B cell (primary cell): ENCODE measurements at regions not wholly inside any gene's neighbourhood (a gene's known extent, or its start where the extent isn't known, plus 50 kb on each side); places are given as distances from the start of the nearest gene placed in this dataset.

ENCODE experiments used
- ATAC-seq: fragments of 200-7000 bp; cut with Tn5 transposase; one replicate; pipeline ENCODE4 v1.10.0; 2021; ENCODE audit warnings: low read depth, mild to moderate bottlenecking, moderate number of reproducible peaks, moderate library complexity
- CTCF ChIA-PET: fragments of 350-600 bp; sonication (Branson Sonifier 250); formaldehyde crosslinking; loops from one replicate; lab custom pipeline; 2021; ENCODE audit warnings: antibody characterized with exemption, inconsistent platforms; lab: Charles Lee
- POLR2A ChIA-PET: fragments of 350-600 bp; sonication (Branson Sonifier 250); formaldehyde crosslinking; loops from one replicate; lab custom pipeline; 2021; ENCODE audit warnings: antibody characterized with exemption; lab: Charles Lee
- DNase-seq: peaks from one replicate; pipeline ENCODE4 v3.0.0; 2013
- H2AFZ ChIP-seq: 2 replicates; pipeline ENCODE4 v1.6.1; 2012; ENCODE audit warnings: mild to moderate bottlenecking, low read depth, low read length; ENCODE audit not compliant: insufficient read depth, poor library complexity, severe bottlenecking
- H3K27ac ChIP-seq, 2 donors: 1 replicate in 1 of 2; 2 replicates in 1 of 2; pipeline ENCODE4 v1.5.1; 2012 to 2013; ENCODE audit warnings: low read length in 2 of 2, mild to moderate bottlenecking in 2 of 2, moderate library complexity in 1 of 2
- H3K27me3 ChIP-seq, 4 experiments: fragments of 200-600 bp in 1 of 4; sonication (generic) in 1 of 4; replicated peaks in 1 of 4; 1 replicate in 2 of 4; 2 replicates in 2 of 4; pipeline versions ENCODE4 v1.6.1 to v1.7.0; 2013 to 2016; ENCODE audit warnings: low read length in 3 of 4, mild to moderate bottlenecking in 2 of 4, mixed read lengths in 1 of 4, moderate library complexity in 1 of 4; ENCODE audit not compliant: insufficient read depth in 4 of 4, control insufficient read depth in 3 of 4; ENCODE audit errors: control extremely low read depth in 1 of 4
- H3K36me3 ChIP-seq, 2 experiments: replicated peaks in 1 of 2; 1 replicate in 1 of 2; 2 replicates in 1 of 2; pipeline versions ENCODE4 v1.6.1 to v1.7.1; 2013; ENCODE audit warnings: low read length in 1 of 2; ENCODE audit not compliant: insufficient read depth in 2 of 2, control insufficient read depth in 1 of 2; ENCODE audit errors: control extremely low read depth in 1 of 2, extremely low read depth in 1 of 2
- H3K4me1 ChIP-seq, 2 donors: fragments of 200-600 bp in 1 of 2; sonication (generic) in 1 of 2; 1 replicate in 1 of 2; 2 replicates in 1 of 2; pipeline versions ENCODE4 v1.5.1 to v1.6.1; 2013 to 2017; ENCODE audit warnings: low read length in 2 of 2; ENCODE audit not compliant: control insufficient read depth in 2 of 2, insufficient read depth in 2 of 2
- H3K4me2 ChIP-seq: replicated peaks from 2 replicates; pipeline ENCODE3; 2012; ENCODE audit warnings: mild to moderate bottlenecking, low read depth, low read length; ENCODE audit not compliant: poor library complexity, severe bottlenecking
- H3K4me3 ChIP-seq, 5 experiments: fragments of 200-600 bp in 1 of 5; sonication (generic) in 1 of 5; 1 replicate in 3 of 5; 2 replicates in 2 of 5; pipeline versions ENCODE4 v1.5.1 to v1.7.0; 2011 to 2016; ENCODE audit warnings: low read length in 4 of 5, mild to moderate bottlenecking in 4 of 5, low read depth in 2 of 5, control low read depth in 1 of 5, moderate library complexity in 1 of 5; ENCODE audit not compliant: insufficient read depth in 1 of 5; ENCODE audit errors: control extremely low read depth in 1 of 5, extremely low read depth in 1 of 5
- H3K79me2 ChIP-seq: fragments of 200-600 bp; sonication (generic); one replicate; pipeline ENCODE4 v1.6.0; 2016; ENCODE audit warnings: low read length; ENCODE audit not compliant: control insufficient read depth, insufficient read depth
- H3K9ac ChIP-seq: fragments of 200-600 bp; sonication (generic); 2 replicates; pipeline ENCODE4 v1.6.1; 2017; ENCODE audit warnings: mild to moderate bottlenecking, low read length, moderate library complexity
- H3K9me3 ChIP-seq, 3 donors: one replicate each; pipeline versions ENCODE4 v1.6.1 to v1.7.1; 2013; ENCODE audit warnings: low read length in 2 of 3; ENCODE audit not compliant: control insufficient read depth in 2 of 3, insufficient read depth in 1 of 3; ENCODE audit errors: control extremely low read depth in 1 of 3
- H4K20me1 ChIP-seq: 2 replicates; pipeline ENCODE4 v1.6.0; 2012; ENCODE audit warnings: mild to moderate bottlenecking, low read length; ENCODE audit not compliant: insufficient read depth, control insufficient read depth, poor library complexity, severe bottlenecking
- H3K27ac Mint-ChIP-seq: one replicate; pipeline ENCODE4 v1.8.0; 2021; ENCODE audit warnings: mixed read lengths
- H3K27me3 Mint-ChIP-seq: one replicate; pipeline ENCODE4 v1.8.0; 2021; ENCODE audit warnings: mixed read lengths
- H3K4me1 Mint-ChIP-seq: one replicate; pipeline ENCODE4 v1.8.0; 2021; ENCODE audit warnings: mixed read lengths
- H3K4me3 Mint-ChIP-seq: one replicate; pipeline ENCODE4 v1.8.0; 2021; ENCODE audit warnings: mixed read lengths
- H3K9me3 Mint-ChIP-seq: one replicate; pipeline ENCODE4 v1.8.0; 2022; ENCODE audit warnings: mixed read lengths; ENCODE audit not compliant: insufficient read depth
- EZH2 ChIP-seq: IDR thresholded peaks from 2 replicates; pipeline ENCODE4 v1.6.1; 2012; ENCODE audit warnings: borderline replicate concordance, low read depth, mild to moderate bottlenecking, moderate library complexity, low read length; ENCODE audit not compliant: insufficient read depth, poor library complexity, severe bottlenecking
- WGBS: methylation state at CpG from one replicate; pipeline ENCODE4 v1.1.5; 2013; ENCODE audit warnings: missing lambda C conversion rate; ENCODE audit not compliant: insufficient coverage; 5-methylcytosine and 5-hydroxymethylcytosine counted together
- intact Hi-C: fragments of 100-400 bp; cut with micrococcal nuclease; formaldehyde crosslinking; loops from one replicate; pipeline ENCODE4 v1.10.0; 2022
- TF ChIP-seq, protein P1 (sequence below): fragments of 200-600 bp; IDR thresholded peaks from one replicate; pipeline ENCODE4 v1.8.0; 2022; ENCODE audit warnings: antibody characterized with exemption, mild to moderate bottlenecking

DNA sequence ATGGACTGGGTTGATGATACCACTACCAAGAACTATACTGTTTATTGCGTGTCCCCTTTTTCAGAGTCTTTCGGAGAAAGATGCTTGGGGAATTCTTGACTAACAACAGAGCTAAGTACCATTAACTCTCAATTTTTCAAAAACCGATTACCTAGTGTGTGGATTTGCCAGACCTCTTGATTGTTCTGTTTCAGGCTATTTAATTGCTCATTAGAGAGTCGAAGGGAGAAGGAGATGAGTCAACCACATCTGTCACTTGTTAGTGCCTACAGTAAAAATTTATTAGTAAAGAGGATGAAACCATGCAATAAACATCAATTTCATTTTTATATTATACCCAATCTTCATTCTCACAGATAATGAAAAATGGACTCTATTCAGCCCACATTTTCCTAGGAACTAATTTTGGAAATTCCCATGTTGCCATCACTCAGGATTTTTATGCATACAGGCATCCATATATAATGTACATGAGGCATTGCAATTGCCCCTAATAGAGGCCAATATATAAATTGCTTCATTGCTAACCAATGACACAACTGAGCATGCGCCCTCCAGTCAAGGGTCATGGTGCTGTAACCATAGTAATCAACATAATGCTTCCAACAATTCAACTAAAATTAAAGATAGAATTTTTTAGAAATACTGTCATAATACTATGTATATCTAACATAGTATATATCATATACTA lies 541.7 kb downstream of the TBL1XR1 start:
- H3K27me3 Mint-ChIP-seq: no peaks in the 10 kb centered on the region

DNA sequence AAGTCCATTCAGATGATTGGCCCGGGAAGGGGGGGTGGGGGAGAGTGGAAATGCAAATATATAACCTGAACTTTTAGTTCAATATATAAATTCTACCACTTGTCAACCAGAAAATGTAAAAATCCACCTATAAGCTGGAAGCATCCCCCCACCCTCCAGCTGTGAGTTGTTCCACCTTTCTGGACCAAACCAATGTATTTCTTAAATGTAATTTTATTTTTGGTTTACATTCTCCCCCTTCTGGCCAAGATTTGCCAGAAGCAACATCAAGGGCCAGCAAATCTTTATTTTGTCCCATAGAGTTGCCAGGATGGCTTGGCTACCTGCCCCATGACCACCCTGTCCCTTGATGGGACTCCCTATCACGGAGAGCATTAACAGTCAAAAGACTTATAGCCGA lies 545.7 kb downstream of the TBL1XR1 start:
- H3K79me2 ChIP-seq: no peaks in the 10 kb centered on the region
- no peak overlapping the region for H3K4me3 ChIP-seq
- intact Hi-C loops: no loop called here
- Mint-ChIP-seq H3K9me3 (no peaks in the 10 kb centered on the region), H3K4me1 (no peaks in the 10 kb centered on the region), H3K27ac (no peak overlapping the region), H3K27me3 (no peaks in the 10 kb centered on the region), H3K4me3 (no peak overlapping the region)
- no peaks in the 10 kb centered on the region for H3K36me3 ChIP-seq
- H2AFZ ChIP-seq: no peak overlapping the region
- WGBS: no CpG with 5 or more reads among the region's 3 CpGs
- H3K27ac ChIP-seq: no peak overlapping the region
- H3K4me1 ChIP-seq: no peaks in the 10 kb centered on the region
- H3K4me2 ChIP-seq: no peak overlapping the region
- H3K27me3 ChIP-seq: no peaks in the 10 kb centered on the region
- H4K20me1 ChIP-seq: no peaks in the 10 kb centered on the region
- TF ChIP-seq, protein P1, sequence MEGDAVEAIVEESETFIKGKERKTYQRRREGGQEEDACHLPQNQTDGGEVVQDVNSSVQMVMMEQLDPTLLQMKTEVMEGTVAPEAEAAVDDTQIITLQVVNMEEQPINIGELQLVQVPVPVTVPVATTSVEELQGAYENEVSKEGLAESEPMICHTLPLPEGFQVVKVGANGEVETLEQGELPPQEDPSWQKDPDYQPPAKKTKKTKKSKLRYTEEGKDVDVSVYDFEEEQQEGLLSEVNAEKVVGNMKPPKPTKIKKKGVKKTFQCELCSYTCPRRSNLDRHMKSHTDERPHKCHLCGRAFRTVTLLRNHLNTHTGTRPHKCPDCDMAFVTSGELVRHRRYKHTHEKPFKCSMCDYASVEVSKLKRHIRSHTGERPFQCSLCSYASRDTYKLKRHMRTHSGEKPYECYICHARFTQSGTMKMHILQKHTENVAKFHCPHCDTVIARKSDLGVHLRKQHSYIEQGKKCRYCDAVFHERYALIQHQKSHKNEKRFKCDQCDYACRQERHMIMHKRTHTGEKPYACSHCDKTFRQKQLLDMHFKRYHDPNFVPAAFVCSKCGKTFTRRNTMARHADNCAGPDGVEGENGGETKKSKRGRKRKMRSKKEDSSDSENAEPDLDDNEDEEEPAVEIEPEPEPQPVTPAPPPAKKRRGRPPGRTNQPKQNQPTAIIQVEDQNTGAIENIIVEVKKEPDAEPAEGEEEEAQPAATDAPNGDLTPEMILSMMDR: no peak
- no peak for TF ChIP-seq EZH2
- POLR2A ChIA-PET: no interaction called here
- H3K9ac ChIP-seq: no peak overlapping the region
- DNase-seq (no peak), ATAC-seq (no peak)
- no peaks in the 10 kb centered on the region for H3K9me3 ChIP-seq
- CTCF ChIA-PET: no interaction called here

More for the DNA sequence above, 541.7 kb downstream of the TBL1XR1 start:
- H3K27me3 ChIP-seq: no peaks in the 10 kb centered on the region
- H3K27ac Mint-ChIP-seq: no peak overlapping the region
- no CpG with 5 or more reads among the region's 5 CpGs for WGBS
- no peak overlapping the region for H3K4me3 ChIP-seq
- no peak overlapping the region for H2AFZ ChIP-seq
- ChIA-PET POLR2A (no interaction called here), CTCF (no interaction called here)
- no peaks in the 10 kb centered on the region for H3K9me3 ChIP-seq
- no peaks in the 10 kb centered on the region for H3K36me3 ChIP-seq
- H3K27ac ChIP-seq: no peak overlapping the region
- H3K4me1 ChIP-seq: no peaks in the 10 kb centered on the region
- intact Hi-C loops: no loop called here
- no peak overlapping the region for H3K9ac ChIP-seq
- H3K4me1 Mint-ChIP-seq: no peaks in the 10 kb centered on the region
- H3K4me3 Mint-ChIP-seq: no peak overlapping the region
- no peak for DNase-seq
- ATAC-seq: no peak
- no peak overlapping the region for H3K4me2 ChIP-seq
- no peaks in the 10 kb centered on the region for H3K9me3 Mint-ChIP-seq
- H4K20me1 ChIP-seq: no peaks in the 10 kb centered on the region
- H3K79me2 ChIP-seq: no peaks in the 10 kb centered on the region
- TF ChIP-seq EZH2: no peak
- TF ChIP-seq, protein P1: no peak
